GM21526 (cell line): ENCODE measurements at regions not wholly inside any gene's neighbourhood (a gene's known extent, or its start where the extent isn't known, plus 50 kb on each side); places are given as distances from the start of the nearest gene placed in this dataset.

Experiments used
- ATAC-seq: cut with Tn5 transposase; IDR thresholded peaks from one replicate; pipeline ENCODE4 v1.9.1; 2021; ENCODE audit warnings: moderate library complexity; ENCODE audit not compliant: unreplicated experiment, low FRiP score

DNA sequence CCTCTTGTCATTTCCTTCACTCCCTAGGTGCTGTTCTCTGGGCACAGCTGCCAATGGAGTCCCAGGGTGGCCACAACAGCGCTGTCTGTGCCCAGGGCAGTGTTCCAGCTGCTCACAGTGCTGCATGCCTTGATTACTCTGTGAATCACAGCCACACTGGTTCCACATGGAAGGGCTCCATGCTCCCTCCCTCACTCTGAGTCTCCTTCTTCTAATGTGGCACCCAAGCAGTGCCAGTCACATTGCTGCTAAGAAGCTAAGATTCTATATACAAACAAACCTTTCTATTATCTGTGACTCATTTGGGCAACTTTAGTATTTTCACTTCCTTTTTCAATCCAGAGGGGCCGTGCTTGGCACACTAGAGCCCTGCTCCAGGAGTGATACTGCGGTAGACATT is 248.7 kb downstream of the TDRD3 start:
- no peak for ATAC-seq

DNA sequence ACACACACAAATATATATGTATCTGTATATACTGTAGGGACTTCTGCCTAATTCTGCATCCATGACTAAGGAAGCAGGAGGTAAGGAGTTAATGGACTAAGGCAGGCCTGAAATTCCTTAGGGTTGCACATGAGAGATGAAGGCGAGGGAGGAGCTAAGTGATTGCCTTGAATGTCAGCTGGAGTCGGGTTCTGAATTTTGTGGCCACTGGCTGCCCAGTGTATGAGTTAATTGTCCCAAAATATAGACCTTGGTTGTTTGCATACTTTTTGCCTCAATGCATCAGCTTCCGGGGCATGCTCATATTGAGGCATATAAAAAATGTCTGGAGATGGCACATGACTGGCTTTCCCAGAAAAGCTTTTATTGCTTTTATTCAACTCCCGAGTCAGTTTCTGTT is 245.5 kb downstream of the TDRD3 start:
- ATAC-seq, result no peak

GRCh38 chr13:60629158-60629557 is 232.1 kb downstream of the TDRD3 start:
- no peak for ATAC-seq

- ATAC-seq, result peak; percentile 71
Observed at GRCh38 chr13:60627071-60627686, 230.2 kb downstream of the TDRD3 start.
